MM.1S (cell line): ENCODE measurements at regions not wholly inside any gene's neighbourhood (a gene's known extent, or its start where the extent isn't known, plus 50 kb on each side); places are given as distances from the start of the nearest gene placed in this dataset.

Experiments used
- DNase-seq: peaks from one replicate; pipeline ENCODE4 v3.0.0-alpha.2; 2015
- H2AFZ ChIP-seq: fragments of 300-600 bp; sonication (generic); 2 replicates; pipeline ENCODE4 v1.6.0; 2016; ENCODE audit warnings: antibody characterized with exemption, low read length
- H3F3A ChIP-seq: fragments of 300-600 bp; sonication (generic); 2 replicates; pipeline ENCODE4 v1.6.1; 2016; ENCODE audit warnings: mild to moderate bottlenecking, antibody characterized with exemption, low read length, moderate library complexity, mixed read lengths; ENCODE audit not compliant: insufficient read depth
- H3K27ac ChIP-seq: fragments of 300-600 bp; sonication (generic); 2 replicates; pipeline ENCODE4 v1.5.1; 2016; ENCODE audit warnings: mild to moderate bottlenecking, low read length
- H3K27me3 ChIP-seq: fragments of 300-600 bp; sonication (generic); replicated peaks from 2 replicates; pipeline ENCODE4 v1.6.0; 2016; ENCODE audit warnings: low read length; ENCODE audit not compliant: insufficient read depth
- H3K36me3 ChIP-seq: fragments of 300-600 bp; sonication (generic); replicated peaks from 2 replicates; pipeline ENCODE4 v1.6.1; 2016; ENCODE audit warnings: mild to moderate bottlenecking, low read length, mixed read lengths; ENCODE audit not compliant: insufficient read depth
- H3K4me1 ChIP-seq: fragments of 300-600 bp; sonication (generic); 2 replicates; pipeline ENCODE4 v1.6.1; 2016; ENCODE audit warnings: low read length, mixed read lengths
- H3K4me2 ChIP-seq: fragments of 300-600 bp; sonication (generic); 2 replicates; pipeline ENCODE4 v1.6.0; 2016; ENCODE audit warnings: low read depth, low read length
- H3K4me3 ChIP-seq: fragments of 300-600 bp; sonication (generic); 2 replicates; pipeline ENCODE4 v1.5.1; 2016; ENCODE audit warnings: low read length, mixed read lengths
- H3K79me2 ChIP-seq: fragments of 300-600 bp; sonication (generic); 2 replicates; pipeline ENCODE4 v1.6.1; 2016; ENCODE audit warnings: mixed run types, low read length, mixed read lengths
- H3K9ac ChIP-seq: fragments of 300-600 bp; sonication (generic); 2 replicates; pipeline ENCODE4 v1.6.1; 2016; ENCODE audit warnings: low read length, mixed read lengths
- H3K9me2 ChIP-seq: fragments of 300-600 bp; sonication (generic); replicated peaks from 2 replicates; pipeline ENCODE4 v1.6.1; 2016; ENCODE audit warnings: mild to moderate bottlenecking, low read length, mixed read lengths; ENCODE audit not compliant: insufficient read depth
- H3K9me3 ChIP-seq: fragments of 300-600 bp; sonication (generic); replicated peaks from 2 replicates; pipeline ENCODE4 v1.6.1; 2016; ENCODE audit warnings: mild to moderate bottlenecking, low read length, mixed read lengths; ENCODE audit not compliant: insufficient read depth
- H4K20me1 ChIP-seq: fragments of 300-600 bp; sonication (generic); 2 replicates; pipeline ENCODE4 v1.6.1; 2016; ENCODE audit warnings: mild to moderate bottlenecking, low read length, moderate library complexity, mixed read lengths; ENCODE audit not compliant: insufficient read depth
- EZH2 ChIP-seq: fragments of 300-600 bp; sonication (generic); optimal IDR thresholded peaks from 2 replicates; pipeline ENCODE3; 2017; ENCODE audit warnings: low read depth, mild to moderate bottlenecking, antibody characterized with exemption, low read length, mixed read lengths
- EZH2phosphoT487 ChIP-seq: fragments of 300-600 bp; sonication (generic); IDR thresholded peaks from 2 replicates; pipeline ENCODE4 v1.6.1; 2018; ENCODE audit warnings: antibody characterized with exemption, low read length
- TF ChIP-seq, protein P1 (sequence below): fragments of 300-600 bp; sonication (generic); IDR thresholded peaks from 2 replicates; pipeline ENCODE4 v1.5.1; 2016; ENCODE audit warnings: antibody characterized with exemption, low read length, mixed read lengths

GRCh38 chrX:30951003-30951402 is 61.9 kb upstream of the TAB3 start:
- H4K20me1 ChIP-seq, result no peaks in the 10 kb centered on the region
- no peaks in the 10 kb centered on the region for H3K36me3 ChIP-seq
- no peak overlapping the region for H3K27ac ChIP-seq
- no peak for DNase-seq
- no peaks in the 10 kb centered on the region for H3K9me3 ChIP-seq
- H3F3A ChIP-seq, result no peaks in the 10 kb centered on the region
- H3K4me3 ChIP-seq, result no peak overlapping the region
- no peaks in the 10 kb centered on the region for H3K27me3 ChIP-seq
- no peak overlapping the region for H3K9ac ChIP-seq
- no peak overlapping the region for H2AFZ ChIP-seq
- TF ChIP-seq EZH2phosphoT487, result no peak
- no peak for TF ChIP-seq EZH2
- TF ChIP-seq, protein P1, sequence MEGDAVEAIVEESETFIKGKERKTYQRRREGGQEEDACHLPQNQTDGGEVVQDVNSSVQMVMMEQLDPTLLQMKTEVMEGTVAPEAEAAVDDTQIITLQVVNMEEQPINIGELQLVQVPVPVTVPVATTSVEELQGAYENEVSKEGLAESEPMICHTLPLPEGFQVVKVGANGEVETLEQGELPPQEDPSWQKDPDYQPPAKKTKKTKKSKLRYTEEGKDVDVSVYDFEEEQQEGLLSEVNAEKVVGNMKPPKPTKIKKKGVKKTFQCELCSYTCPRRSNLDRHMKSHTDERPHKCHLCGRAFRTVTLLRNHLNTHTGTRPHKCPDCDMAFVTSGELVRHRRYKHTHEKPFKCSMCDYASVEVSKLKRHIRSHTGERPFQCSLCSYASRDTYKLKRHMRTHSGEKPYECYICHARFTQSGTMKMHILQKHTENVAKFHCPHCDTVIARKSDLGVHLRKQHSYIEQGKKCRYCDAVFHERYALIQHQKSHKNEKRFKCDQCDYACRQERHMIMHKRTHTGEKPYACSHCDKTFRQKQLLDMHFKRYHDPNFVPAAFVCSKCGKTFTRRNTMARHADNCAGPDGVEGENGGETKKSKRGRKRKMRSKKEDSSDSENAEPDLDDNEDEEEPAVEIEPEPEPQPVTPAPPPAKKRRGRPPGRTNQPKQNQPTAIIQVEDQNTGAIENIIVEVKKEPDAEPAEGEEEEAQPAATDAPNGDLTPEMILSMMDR, result no peak
- H3K4me1 ChIP-seq, result no peaks in the 10 kb centered on the region
- no peaks in the 10 kb centered on the region for H3K79me2 ChIP-seq
- H3K9me2 ChIP-seq, result no peaks in the 10 kb centered on the region
- H3K4me2 ChIP-seq, result no peak overlapping the region

GRCh38 chrX:30950391-30950790 is 61.3 kb upstream of the TAB3 start:
- Histone ChIP-seq H3K27ac (no peak overlapping the region), H3K4me3 (no peak overlapping the region)

GRCh38 chrX:30949554-30949953 is 60.5 kb upstream of the TAB3 start:
- Histone ChIP-seq H3K36me3 (no peaks in the 10 kb centered on the region), H3K4me2 (no peak overlapping the region), H3K9me2 (no peaks in the 10 kb centered on the region), H3K27ac (no peak overlapping the region), H3K4me3 (no peak overlapping the region), H3K79me2 (no peaks in the 10 kb centered on the region), H3K4me1 (no peaks in the 10 kb centered on the region), H2AFZ (no peak overlapping the region), H4K20me1 (no peaks in the 10 kb centered on the region), H3F3A (no peaks in the 10 kb centered on the region), H3K27me3 (no peaks in the 10 kb centered on the region), H3K9ac (no peak overlapping the region), H3K9me3 (no peaks in the 10 kb centered on the region)
- DNase-seq, result no peak
- TF ChIP-seq EZH2 (no peak), EZH2phosphoT487 (no peak)
- TF ChIP-seq, protein P1, result no peak

More at GRCh38 chrX:30950391-30950790, 61.3 kb upstream of the TAB3 start:
- no peaks in the 10 kb centered on the region for H3K79me2 ChIP-seq
- H4K20me1 ChIP-seq, result no peaks in the 10 kb centered on the region
- no peaks in the 10 kb centered on the region for H3K9me2 ChIP-seq
- no peaks in the 10 kb centered on the region for H3F3A ChIP-seq
- TF ChIP-seq, protein P1, result no peak
- no peak for TF ChIP-seq EZH2
- no peak for TF ChIP-seq EZH2phosphoT487
- H2AFZ ChIP-seq, result no peak overlapping the region
- H3K9ac ChIP-seq, result no peak overlapping the region
- H3K9me3 ChIP-seq, result no peaks in the 10 kb centered on the region
- H3K4me1 ChIP-seq, result no peaks in the 10 kb centered on the region
- no peaks in the 10 kb centered on the region for H3K27me3 ChIP-seq
- no peaks in the 10 kb centered on the region for H3K36me3 ChIP-seq
- no peak overlapping the region for H3K4me2 ChIP-seq
- DNase-seq, result no peak
